GF-D8 (cell line): ENCODE measurements at regions not wholly inside any gene's neighbourhood (a gene's known extent, or its start where the extent isn't known, plus 50 kb on each side); places are given as distances from the start of the nearest gene placed in this dataset.
"Not testable (repeated sequence)": the region's sequence is repeated elsewhere in the genome, so short reads cannot be mapped to it uniquely, and the experiment has no call there.

Experiments used
- DNase-seq: peaks from one replicate; lab custom pipeline; 2025; lab: John Stamatoyannopoulos, UW

DNA sequence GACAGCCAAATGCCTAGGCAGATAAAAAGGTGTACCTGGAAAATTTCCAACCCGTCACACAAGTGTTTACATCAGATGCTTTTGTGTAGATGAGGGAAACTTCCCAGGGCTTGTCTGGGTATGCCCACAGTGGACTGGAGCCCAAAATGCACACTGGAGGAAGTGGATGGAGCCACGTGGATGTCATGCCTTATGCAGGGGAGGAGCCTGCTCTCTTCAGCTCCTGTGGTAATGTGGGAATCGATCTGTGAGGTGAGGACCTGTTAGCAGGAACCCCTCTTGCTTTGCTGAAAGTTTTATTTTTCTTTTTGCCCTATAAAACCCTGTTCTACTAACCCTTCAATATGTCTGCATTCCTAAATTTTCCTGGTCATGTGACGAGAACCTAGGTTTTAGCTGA, 439.2 kb upstream of the CDH9 start:
- no peak for DNase-seq

GRCh38 chr5:27476356-27476988, 438.1 kb upstream of the CDH9 start:
- DNase-seq, result no peak

GRCh38 chr5:27475063-27475462, 436.7 kb upstream of the CDH9 start:
- no peak for DNase-seq

GRCh38 chr5:27474395-27474794, 436.0 kb upstream of the CDH9 start:
- no peak for DNase-seq

DNA sequence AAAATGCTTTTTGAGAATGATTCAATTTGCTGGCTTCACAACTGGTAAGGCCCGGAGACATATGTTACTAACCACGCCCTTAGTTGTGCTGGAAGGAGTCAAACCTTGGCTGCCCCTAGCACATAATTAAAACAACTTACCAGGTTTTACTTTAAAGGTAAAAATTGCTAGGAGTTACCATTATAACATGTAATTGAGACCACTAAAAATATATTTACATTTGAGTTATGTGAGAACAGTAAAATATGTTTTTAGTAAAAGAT, 435.6 kb upstream of the CDH9 start:
- DNase-seq, result no peak

- no peak for DNase-seq
Measured at GRCh38 chr5:27473307-27474046, 435.1 kb upstream of the CDH9 start.

- no peak for DNase-seq
Measured at GRCh38 chr5:27472871-27473270, 434.5 kb upstream of the CDH9 start.

DNA sequence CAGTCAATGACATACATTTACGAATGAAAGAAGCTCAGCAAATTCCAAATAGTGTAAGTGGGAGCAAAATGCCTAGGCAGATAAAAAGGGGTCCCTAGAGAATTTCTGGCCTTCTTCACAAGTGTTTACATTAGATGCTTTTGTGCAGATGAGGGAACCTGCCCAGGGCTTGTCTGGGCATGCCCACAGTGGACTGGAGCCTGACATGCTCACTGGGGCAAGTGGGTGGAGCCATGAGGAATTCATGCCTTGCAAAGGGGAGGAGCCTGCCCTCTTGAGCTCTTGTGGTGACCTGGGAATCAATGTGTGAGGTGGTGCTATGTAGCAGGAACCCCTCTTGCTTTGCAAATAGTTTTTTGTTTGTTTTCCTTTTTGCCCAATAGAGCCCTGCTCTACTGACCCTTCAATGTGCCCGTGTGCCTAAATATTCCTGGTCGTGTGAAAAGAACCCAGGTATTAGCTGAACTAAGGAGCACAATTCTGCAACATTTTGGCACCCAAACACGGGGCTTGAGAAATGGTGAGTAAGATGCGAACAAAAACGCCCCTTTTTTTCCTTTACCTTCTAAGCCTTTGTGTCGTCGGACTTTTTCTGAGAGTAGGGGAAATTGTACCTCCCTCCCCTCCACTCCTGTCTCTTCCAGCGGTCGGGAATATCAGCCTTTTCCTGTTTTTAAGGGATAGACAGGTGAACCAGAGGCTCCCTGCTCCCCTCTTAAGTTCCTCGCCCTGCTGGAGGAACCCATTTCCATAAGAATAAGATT, 433.8 kb upstream of the CDH9 start:
- DNase-seq, result no peak

GRCh38 chr5:27466959-27467358, 428.6 kb upstream of the CDH9 start:
- no peak for DNase-seq

- peak; percentile 79 for DNase-seq
Measured at GRCh38 chr5:27465140-27465539, 426.8 kb upstream of the CDH9 start.

DNA sequence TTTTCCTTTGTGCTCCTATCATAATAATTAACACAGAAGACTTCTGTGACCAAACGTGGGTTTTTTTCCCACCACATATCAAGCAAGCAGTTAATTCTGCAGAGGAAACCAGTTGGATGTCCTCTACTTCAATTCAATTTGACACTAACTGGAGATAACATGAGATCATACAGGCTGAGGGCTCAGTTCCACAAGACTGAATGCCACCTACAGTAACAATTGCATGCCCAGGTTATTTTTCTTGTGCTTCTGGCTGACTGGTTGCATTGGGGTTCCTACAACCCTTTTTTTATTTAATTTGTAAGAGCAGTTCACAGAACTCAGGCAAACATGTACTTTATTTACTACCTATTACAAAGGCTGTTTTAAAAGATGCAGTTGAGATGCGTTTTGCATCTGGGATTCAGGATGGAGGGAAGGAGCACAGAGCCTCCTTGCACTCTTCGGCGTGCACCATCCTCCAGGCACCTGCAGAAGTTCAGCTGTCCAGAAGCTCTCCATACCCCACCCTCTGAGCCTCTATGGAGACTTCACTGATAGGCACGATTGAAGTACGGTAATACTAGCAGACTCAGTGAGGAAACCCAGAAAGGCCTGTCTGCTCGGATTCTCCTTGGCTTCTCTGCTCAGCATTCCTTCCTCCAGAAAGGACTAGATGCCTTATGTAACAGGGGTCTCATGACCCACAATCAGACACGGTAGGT, 425.2 kb upstream of the CDH9 start:
- DNase-seq, result no peak

- peak; percentile 32 for DNase-seq
Measured at GRCh38 chr5:27462936-27463335, 424.6 kb upstream of the CDH9 start.

GRCh38 chr5:27458287-27458686, 419.9 kb upstream of the CDH9 start:
- no peak for DNase-seq

DNA sequence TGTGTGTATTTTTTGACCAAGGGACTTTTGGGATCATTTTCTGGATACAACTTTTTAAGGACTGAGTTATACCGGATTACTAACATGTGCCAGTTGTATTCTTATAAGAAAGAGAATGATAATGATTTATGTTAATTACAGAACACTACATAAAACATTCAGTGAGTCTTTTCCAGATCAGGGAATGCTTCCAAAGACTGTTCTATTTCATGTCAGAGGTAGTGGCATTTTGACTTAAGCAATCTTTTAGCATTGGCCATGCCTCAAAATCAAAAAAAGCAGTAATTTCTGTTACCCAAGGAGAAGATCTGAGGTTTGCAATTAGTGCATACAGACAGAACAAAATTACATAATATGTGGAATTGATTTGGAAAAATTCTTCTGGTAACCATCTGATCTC, 413.0 kb upstream of the CDH9 start:
- no peak for DNase-seq

- no peak for DNase-seq
Measured at GRCh38 chr5:27450607-27451006, 412.2 kb upstream of the CDH9 start.

DNA sequence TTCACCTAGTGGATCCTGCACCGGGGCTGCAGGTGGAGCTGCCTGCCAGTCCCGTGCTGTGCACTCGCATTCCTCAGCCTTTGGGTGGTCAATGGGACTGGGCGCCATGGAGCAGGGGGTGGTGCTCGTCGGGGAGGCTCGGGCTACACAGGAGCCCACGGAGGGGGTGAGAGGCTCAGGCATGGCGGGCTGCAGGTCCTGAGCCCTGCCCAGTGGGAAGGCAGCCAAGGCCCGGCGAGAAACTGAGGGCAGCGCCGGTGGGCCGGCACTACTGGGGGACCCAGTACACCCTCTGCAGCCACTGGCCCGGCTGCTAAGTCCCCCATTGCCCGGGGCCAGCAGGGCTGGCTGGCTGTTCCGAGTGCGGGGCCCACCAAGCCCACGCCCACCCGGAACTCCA, 401.0 kb upstream of the CDH9 start:
- not testable (repeated sequence) for DNase-seq

DNA sequence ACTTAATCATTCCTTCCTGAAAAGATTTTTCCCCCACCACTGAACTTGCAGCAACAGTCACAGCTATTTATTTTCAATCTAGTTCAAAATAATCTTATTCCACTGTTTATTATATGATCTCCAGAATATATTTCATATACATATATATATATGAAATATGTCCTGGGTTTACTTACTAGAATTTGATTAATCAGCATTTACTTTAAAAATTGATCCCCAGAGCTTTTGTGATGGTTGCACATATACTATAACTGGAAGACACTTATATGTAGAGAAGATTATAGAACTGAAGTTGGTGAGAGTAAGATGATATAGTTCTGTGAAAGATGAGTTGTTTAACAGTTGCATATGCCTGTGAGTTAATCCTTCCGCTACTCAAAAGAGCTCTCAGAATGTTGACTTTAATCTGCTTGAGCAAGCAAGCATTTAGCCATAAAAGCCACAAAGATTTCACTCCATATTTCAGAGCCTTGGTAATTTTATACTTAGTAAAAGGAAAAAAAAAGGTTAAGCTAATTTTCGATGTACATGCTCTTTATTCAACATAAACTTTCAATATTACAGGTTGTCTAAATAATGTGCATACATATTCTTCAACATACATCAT, 399.3 kb upstream of the CDH9 start:
- DNase-seq, result no peak

DNA sequence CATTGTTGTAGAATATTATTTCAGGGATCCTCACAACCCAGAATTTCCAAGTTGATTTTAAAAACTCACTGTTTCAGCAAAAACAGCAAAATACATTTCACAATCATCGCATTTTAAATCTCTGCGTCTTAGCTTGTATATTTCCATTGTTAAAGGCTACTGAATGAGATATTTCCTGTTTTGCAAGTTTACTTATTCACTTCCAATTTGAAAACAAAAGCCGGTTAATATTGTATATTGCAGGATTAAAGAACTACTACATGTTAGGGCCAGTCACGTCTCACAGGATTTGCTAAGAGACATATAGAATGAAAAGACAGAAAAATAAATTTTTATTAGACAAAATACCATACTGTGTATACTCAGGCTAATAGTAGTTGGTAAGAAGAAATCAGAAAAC, 395.9 kb upstream of the CDH9 start:
- no peak for DNase-seq

- DNase-seq, result no peak
Measured at GRCh38 chr5:27414099-27414498, 375.7 kb upstream of the CDH9 start.

DNA sequence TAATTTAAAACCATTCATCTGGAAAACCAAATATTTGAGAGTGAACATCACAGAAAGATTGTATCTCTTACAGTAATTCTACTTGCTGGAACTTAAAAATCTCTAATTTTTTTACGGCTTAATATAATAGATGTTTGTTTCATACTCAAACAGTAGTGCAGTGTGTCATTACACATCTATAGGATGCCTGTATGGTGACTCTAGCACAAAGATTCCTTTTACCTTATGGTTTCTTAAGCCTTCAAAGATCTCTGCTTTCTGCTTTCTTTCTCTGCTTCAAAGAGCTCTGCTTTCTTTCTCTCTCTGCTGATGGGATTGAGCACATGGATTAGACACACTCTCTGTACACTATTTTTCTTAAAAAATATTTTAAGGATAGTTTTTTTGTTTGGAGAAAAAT, 374.0 kb upstream of the CDH9 start:
- DNase-seq, result no peak

GRCh38 chr5:27406020-27406419, 367.6 kb upstream of the CDH9 start:
- DNase-seq, result no peak

GRCh38 chr5:27403243-27403882, 365.0 kb upstream of the CDH9 start:
- DNase-seq, result no peak
